IPS DF 6.9 (cell line): ENCODE measurements at regions not wholly inside any gene's neighbourhood (a gene's known extent, or its start where the extent isn't known, plus 50 kb on each side); places are given as distances from the start of the nearest gene placed in this dataset.

Experiments
- DNase-seq: peaks from one replicate; pipeline ENCODE4 v3.0.0-alpha.2; 2013; ENCODE audit warnings: low read depth, low spot score
- H3K27ac ChIP-seq: one replicate; pipeline ENCODE4 v1.5.1; 2013; ENCODE audit warnings: low read length, control low read depth
- H3K27me3 ChIP-seq: 2 replicates; pipeline ENCODE4 v1.6.1; 2013; ENCODE audit warnings: mild to moderate bottlenecking, low read length; ENCODE audit not compliant: control insufficient read depth, insufficient read depth
- H3K36me3 ChIP-seq: 2 replicates; pipeline ENCODE4 v1.6.1; 2013; ENCODE audit warnings: low read length; ENCODE audit not compliant: control insufficient read depth, insufficient read depth
- H3K4me1 ChIP-seq: 2 replicates; pipeline ENCODE4 v1.6.1; 2013; ENCODE audit warnings: low read length; ENCODE audit not compliant: control insufficient read depth, insufficient read depth
- H3K4me3 ChIP-seq: 2 replicates; pipeline ENCODE4 v1.5.1; 2013; ENCODE audit warnings: mild to moderate bottlenecking, low read length
- H3K9me3 ChIP-seq: 2 replicates; pipeline ENCODE4 v1.6.1; 2013; ENCODE audit warnings: low read length, inconsistent platforms; ENCODE audit not compliant: control insufficient read depth, insufficient read depth
- WGBS: extraction: QIAGEN DNeasy Blood & Tissue Kit; methylation state at CpG from one replicate; pipeline ENCODE4 v1.1.7; 2013; ENCODE audit warnings: mixed read lengths, missing lambda C conversion rate; ENCODE audit not compliant: insufficient read length, insufficient coverage; 5-methylcytosine and 5-hydroxymethylcytosine counted together

- no peaks in the 10 kb centered on the region for H3K4me1 ChIP-seq
- peak; percentile 16 for DNase-seq
- H3K4me3 ChIP-seq, result no peak overlapping the region
- no peaks in the 10 kb centered on the region for H3K9me3 ChIP-seq
- H3K27ac ChIP-seq, result no peak overlapping the region
- H3K27me3 ChIP-seq, result no peaks in the 10 kb centered on the region
- no peaks in the 10 kb centered on the region for H3K36me3 ChIP-seq
Observed at GRCh38 chr9:109705515-109705914, 74.5 kb upstream of the PALM2AKAP2 start.

DNA sequence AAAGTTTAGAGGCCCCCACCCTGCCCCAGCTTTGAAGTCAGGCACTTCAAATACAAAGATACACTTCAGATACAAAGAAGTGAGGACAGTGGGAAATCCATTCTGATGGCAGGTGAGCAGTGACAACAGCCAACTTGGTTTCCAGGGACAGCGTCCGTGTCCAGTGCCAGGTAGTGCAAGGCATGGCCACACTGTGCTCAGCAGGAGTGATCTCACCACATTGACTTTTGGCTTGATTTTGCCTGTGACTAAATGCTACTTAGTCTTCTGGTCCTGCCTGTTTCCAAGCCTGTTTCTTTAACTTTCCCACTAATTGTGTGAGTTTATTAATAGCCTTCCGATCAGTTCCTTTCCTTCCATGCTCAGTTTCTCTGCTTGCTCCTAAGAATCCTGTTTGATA is 72.6 kb upstream of the PALM2AKAP2 start:
- WGBS, result no CpG with 5 or more reads among the region's 3 CpGs
- no peak for DNase-seq
- Histone ChIP-seq H3K4me3 (no peak overlapping the region), H3K36me3 (no peaks in the 10 kb centered on the region), H3K4me1 (no peaks in the 10 kb centered on the region), H3K27ac (no peak overlapping the region), H3K27me3 (no peaks in the 10 kb centered on the region), H3K9me3 (no peaks in the 10 kb centered on the region)

- no peak for DNase-seq
- H3K9me3 ChIP-seq, result no peaks in the 10 kb centered on the region
- no peaks in the 10 kb centered on the region for H3K4me1 ChIP-seq
- no CpG with 5 or more reads among the region's 4 CpGs for WGBS
- no peaks in the 10 kb centered on the region for H3K27me3 ChIP-seq
- no peak overlapping the region for H3K4me3 ChIP-seq
- no peaks in the 10 kb centered on the region for H3K36me3 ChIP-seq
- H3K27ac ChIP-seq, result no peak overlapping the region
Observed at GRCh38 chr9:109708451-109708945, 71.5 kb upstream of the PALM2AKAP2 start.

- H3K4me3 ChIP-seq, result no peak overlapping the region
- H3K36me3 ChIP-seq, result no peaks in the 10 kb centered on the region
Observed at GRCh38 chr9:109709866-109710265, 70.1 kb upstream of the PALM2AKAP2 start.

DNA sequence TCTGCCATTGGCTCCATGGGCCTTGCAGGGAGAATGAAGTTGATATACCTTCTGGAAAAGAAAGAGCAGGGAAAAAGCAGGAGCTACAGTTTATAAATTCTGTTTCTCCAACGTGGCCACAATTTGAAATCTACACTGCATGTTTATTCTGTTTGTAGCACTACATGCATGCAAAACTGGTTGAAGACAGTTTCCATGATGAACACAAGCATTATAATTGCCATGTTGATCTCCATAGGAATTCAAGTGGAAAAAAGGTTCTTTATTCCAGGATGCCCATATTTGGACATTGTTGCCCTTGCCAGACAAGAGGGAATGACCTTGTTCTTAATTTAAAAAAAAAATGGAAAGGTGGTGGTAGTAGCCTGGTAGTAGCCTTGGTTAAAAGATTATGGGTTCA is 69.2 kb upstream of the PALM2AKAP2 start:
- Histone ChIP-seq H3K9me3 (no peaks in the 10 kb centered on the region), H3K36me3 (no peaks in the 10 kb centered on the region), H3K4me1 (no peaks in the 10 kb centered on the region), H3K27me3 (no peaks in the 10 kb centered on the region), H3K4me3 (no peak overlapping the region), H3K27ac (no peak overlapping the region)
- WGBS, result no CpG with 5 or more reads among the region's 1 CpG
- no peak for DNase-seq

More at GRCh38 chr9:109709866-109710265, 70.1 kb upstream of the PALM2AKAP2 start:
- Histone ChIP-seq H3K27ac (no peak overlapping the region), H3K27me3 (no peaks in the 10 kb centered on the region), H3K9me3 (no peaks in the 10 kb centered on the region), H3K4me1 (no peaks in the 10 kb centered on the region)
- DNase-seq, result no peak
- no CpG with 5 or more reads among the region's 3 CpGs for WGBS

GRCh38 chr9:109715344-109715743 is 64.7 kb upstream of the PALM2AKAP2 start:
- WGBS, result no CpG with 5 or more reads among the region's 6 CpGs
- Histone ChIP-seq H3K4me1 (no peaks in the 10 kb centered on the region), H3K9me3 (no peaks in the 10 kb centered on the region), H3K4me3 (no peak overlapping the region), H3K36me3 (no peaks in the 10 kb centered on the region), H3K27me3 (no peaks in the 10 kb centered on the region), H3K27ac (no peak overlapping the region)
- no peak for DNase-seq

GRCh38 chr9:109716631-109717030 is 63.4 kb upstream of the PALM2AKAP2 start:
- no peak for DNase-seq
- Histone ChIP-seq H3K27ac (no peak overlapping the region), H3K36me3 (no peaks in the 10 kb centered on the region), H3K27me3 (no peaks in the 10 kb centered on the region), H3K9me3 (no peaks in the 10 kb centered on the region), H3K4me3 (no peak overlapping the region), H3K4me1 (no peaks in the 10 kb centered on the region)
- WGBS, result no CpG with 5 or more reads among the region's 1 CpG

- no peaks in the 10 kb centered on the region for H3K4me1 ChIP-seq
- no peaks in the 10 kb centered on the region for H3K27me3 ChIP-seq
- DNase-seq, result no peak
- H3K27ac ChIP-seq, result no peak overlapping the region
- no CpG with 5 or more reads among the region's 2 CpGs for WGBS
- no peak overlapping the region for H3K4me3 ChIP-seq
- H3K9me3 ChIP-seq, result no peaks in the 10 kb centered on the region
- H3K36me3 ChIP-seq, result no peaks in the 10 kb centered on the region
Observed at GRCh38 chr9:109717342-109717741, 62.7 kb upstream of the PALM2AKAP2 start.

DNA sequence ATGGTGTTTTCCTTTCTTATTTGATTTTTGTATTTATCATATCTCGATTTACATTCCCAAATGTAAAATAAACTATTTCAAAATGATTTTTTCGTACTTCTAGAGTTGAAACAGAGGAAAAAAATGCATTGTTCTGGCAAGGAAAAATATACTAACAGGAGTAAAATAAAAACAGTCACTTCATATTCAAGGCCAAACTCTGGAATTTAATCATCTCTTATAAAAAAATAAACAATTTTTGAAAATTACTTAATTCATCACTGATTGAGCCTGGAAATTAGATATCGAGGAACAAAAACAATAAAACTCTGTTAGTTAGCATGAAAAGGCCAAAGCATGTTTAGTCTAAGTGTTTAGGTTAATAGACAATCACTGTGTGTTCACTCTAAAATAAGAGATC is 61.1 kb upstream of the PALM2AKAP2 start:
- no CpG with 5 or more reads among the region's 3 CpGs for WGBS

GRCh38 chr9:109721001-109721400 is 59.0 kb upstream of the PALM2AKAP2 start:
- no peaks in the 10 kb centered on the region for H3K27me3 ChIP-seq
- H3K36me3 ChIP-seq, result no peaks in the 10 kb centered on the region
- H3K4me3 ChIP-seq, result no peak overlapping the region
- WGBS, result no CpG with 5 or more reads among the region's 2 CpGs
- no peak overlapping the region for H3K27ac ChIP-seq
- no peaks in the 10 kb centered on the region for H3K9me3 ChIP-seq
- no peaks in the 10 kb centered on the region for H3K4me1 ChIP-seq
- no peak for DNase-seq

More for the DNA sequence above, 61.1 kb upstream of the PALM2AKAP2 start:
- no peaks in the 10 kb centered on the region for H3K36me3 ChIP-seq
- DNase-seq, result no peak
- no peak overlapping the region for H3K27ac ChIP-seq
- no peak overlapping the region for H3K4me3 ChIP-seq
- H3K4me1 ChIP-seq, result no peaks in the 10 kb centered on the region
- H3K27me3 ChIP-seq, result no peaks in the 10 kb centered on the region
- H3K9me3 ChIP-seq, result no peaks in the 10 kb centered on the region

DNA sequence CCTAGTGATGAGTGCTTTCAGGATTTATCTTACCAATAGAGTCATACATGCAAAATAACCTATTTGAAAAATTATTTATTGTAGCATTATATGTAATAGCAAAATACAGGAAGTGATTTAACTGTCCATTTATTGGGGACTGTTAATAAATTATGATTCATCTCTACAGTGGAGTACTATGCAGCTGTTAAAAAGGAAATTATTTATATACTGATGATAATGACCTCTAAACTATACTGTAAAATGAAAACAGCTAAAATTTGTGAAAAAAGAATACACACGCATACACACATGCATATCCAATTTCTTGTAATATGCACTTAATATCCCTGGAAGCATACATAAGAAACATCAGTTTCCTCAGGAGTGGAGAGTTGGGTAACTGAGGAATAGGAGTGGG is 58.0 kb upstream of the PALM2AKAP2 start:
- H3K27ac ChIP-seq, result no peak overlapping the region
- no peaks in the 10 kb centered on the region for H3K9me3 ChIP-seq
- H3K27me3 ChIP-seq, result no peaks in the 10 kb centered on the region
- no peak for DNase-seq
- WGBS, result no CpG with 5 or more reads among the region's 1 CpG
- H3K4me1 ChIP-seq, result no peaks in the 10 kb centered on the region
- no peaks in the 10 kb centered on the region for H3K36me3 ChIP-seq
- no peak overlapping the region for H3K4me3 ChIP-seq
